ENCODE measurements at regions not wholly inside any gene's neighbourhood (a gene's known extent, or its start where the extent isn't known, plus 50 kb on each side); places are given as distances from the start of the nearest gene placed in this dataset.
A peak's percentile ranks its signal among the peaks of the same experiment; 100 is the strongest.

- no peak for TF ChIP-seq ZBTB43 (CRISPR knock-in tag; IDR thresholded peaks at IDR 0.05)
- no peak for TF ChIP-seq PREB (CRISPR knock-in tag; IDR thresholded peaks at IDR 0.05; ENCODE audit: borderline replicate concordance)
- TF ChIP-seq ETV6 (CRISPR knock-in tag; IDR thresholded peaks at IDR 0.05) = no peak
- no peak for TF ChIP-seq KAT7 (CRISPR knock-in tag; IDR thresholded peaks at IDR 0.05; ENCODE audit: borderline replicate concordance)
Observed at GRCh38 chr18:70462078-70462439, 173.2 kb downstream of the SOCS6 start (continued).

DNA sequence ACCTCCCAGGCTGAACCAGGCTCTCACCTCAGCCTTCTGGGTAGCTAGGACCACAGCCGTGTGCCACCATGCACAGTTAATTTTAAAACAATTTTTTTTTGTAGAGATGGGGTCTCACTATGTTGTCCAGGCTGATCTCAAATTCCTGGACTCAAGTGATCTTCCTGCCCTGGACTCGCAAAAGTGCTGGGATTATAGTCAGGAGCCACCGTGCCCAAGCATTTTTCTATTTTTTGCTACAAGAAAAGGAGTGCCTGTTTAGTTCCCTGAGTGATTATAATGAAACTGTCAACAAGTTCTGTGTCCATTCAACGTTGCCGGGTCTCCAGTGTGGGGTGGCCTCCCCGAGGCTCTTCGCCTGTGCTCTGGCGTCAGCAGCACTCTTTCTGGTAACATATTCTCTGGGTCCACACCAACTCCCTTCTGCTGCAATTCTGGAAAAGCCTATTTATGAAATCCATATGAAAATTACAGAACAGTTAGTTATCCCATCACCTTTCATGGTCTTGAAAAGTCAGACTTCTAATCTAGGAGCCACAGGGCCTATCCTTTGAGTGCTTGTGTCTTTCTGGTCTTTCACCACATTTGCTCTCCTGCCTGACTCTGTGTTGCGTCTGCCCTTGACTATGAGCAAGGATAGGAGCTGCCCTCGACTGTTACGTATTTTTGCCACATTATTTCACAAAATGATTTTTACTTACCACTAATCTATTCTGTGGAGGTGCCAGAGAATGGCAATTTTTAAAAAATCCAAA lies 172.7 kb downstream of the SOCS6 start:
- Mint-ChIP-seq H3K4me1 (peaks cover 7% of the 10 kb centered on the region), H3K9me3 (no peaks in the 10 kb centered on the region), H3K27ac (no peak overlapping the region), H3K4me3 (no peak overlapping the region), H3K27me3 (ENCODE audit: low read depth) (no peaks in the 10 kb centered on the region; the same call in 1 of the 2 replicates), H3K36me3 (no peaks in the 10 kb centered on the region)
- TF ChIP-seq ZNF121 (CRISPR knock-in tag; IDR thresholded peaks at IDR 0.05) (peak; percentile 50; the same call in 1 of the 2 replicates), PREB (CRISPR knock-in tag; IDR thresholded peaks at IDR 0.05; ENCODE audit: borderline replicate concordance) (no peak)
- DNase-seq (ENCODE audit: low spot score) = no peak
- ChIA-PET POLR2A (no interaction called here), CTCF (interaction anchor here (0.8 to 1.5 kb wide), 2 partner anchors 27 to 266 kb away, joined by 3 to 4 read pairs; no protein-coding TSS in a partner anchor)
- ATAC-seq = no peak

DNA sequence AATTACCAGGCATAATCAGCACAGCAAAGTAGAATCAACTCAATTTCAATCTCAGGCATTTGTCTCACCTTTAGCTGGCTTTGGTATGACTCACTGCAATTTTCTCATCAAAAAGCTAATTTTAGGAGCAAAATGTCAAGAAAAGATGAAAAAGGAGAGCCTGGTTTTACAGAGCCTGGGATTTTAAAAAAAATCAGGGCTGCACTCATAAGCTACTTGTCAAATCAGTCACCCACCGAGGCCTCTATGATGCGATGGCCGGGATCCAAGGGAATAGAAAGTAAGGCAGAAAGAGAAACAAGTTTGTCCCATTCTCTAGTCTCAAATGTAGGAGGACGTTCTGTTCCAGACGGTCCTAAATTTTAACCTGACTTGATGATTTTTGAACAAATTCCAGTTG lies 170.9 kb downstream of the SOCS6 start:
- TF ChIP-seq HMGA2 (CRISPR knock-in tag; IDR thresholded peaks at IDR 0.05) = no peak
- TF ChIP-seq ZBTB43 (CRISPR knock-in tag; IDR thresholded peaks at IDR 0.05) = no peak
- no peak for TF ChIP-seq E2F1 (CRISPR knock-in tag; IDR thresholded peaks at IDR 0.05)
- no peak for TF ChIP-seq ZNF512 (CRISPR knock-in tag; IDR thresholded peaks at IDR 0.05; ENCODE audit: borderline replicate concordance)
- no peak for TF ChIP-seq NFE2L1 (CRISPR knock-in tag; IDR thresholded peaks at IDR 0.05)
- TF ChIP-seq IRF2 (CRISPR knock-in tag; IDR thresholded peaks at IDR 0.05; ENCODE audit: borderline replicate concordance, low read depth) = no peak
- no peak for TF ChIP-seq PRRX2 (CRISPR knock-in tag; IDR thresholded peaks at IDR 0.05)
- TF ChIP-seq NR1H2 (CRISPR knock-in tag; IDR thresholded peaks at IDR 0.05) = no peak
- no peak for TF ChIP-seq CREM (CRISPR knock-in tag; IDR thresholded peaks at IDR 0.05)
- TF ChIP-seq ZNF671 (CRISPR knock-in tag; IDR thresholded peaks at IDR 0.05) = no peak
- TF ChIP-seq NR2C2 (CRISPR knock-in tag; IDR thresholded peaks at IDR 0.05) = no peak
- TF ChIP-seq FOXK1 (CRISPR knock-in tag; IDR thresholded peaks at IDR 0.05) = no peak
- TF ChIP-seq ERG (CRISPR knock-in tag; IDR thresholded peaks at IDR 0.05) = no peak
- no peak for TF ChIP-seq FOXP1 (CRISPR knock-in tag; IDR thresholded peaks at IDR 0.05; ENCODE audit: borderline replicate concordance)
- TF ChIP-seq, protein P1, sequence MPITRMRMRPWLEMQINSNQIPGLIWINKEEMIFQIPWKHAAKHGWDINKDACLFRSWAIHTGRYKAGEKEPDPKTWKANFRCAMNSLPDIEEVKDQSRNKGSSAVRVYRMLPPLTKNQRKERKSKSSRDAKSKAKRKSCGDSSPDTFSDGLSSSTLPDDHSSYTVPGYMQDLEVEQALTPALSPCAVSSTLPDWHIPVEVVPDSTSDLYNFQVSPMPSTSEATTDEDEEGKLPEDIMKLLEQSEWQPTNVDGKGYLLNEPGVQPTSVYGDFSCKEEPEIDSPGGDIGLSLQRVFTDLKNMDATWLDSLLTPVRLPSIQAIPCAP (CRISPR knock-in tag; IDR thresholded peaks at IDR 0.05) = no peak
- TF ChIP-seq ATF1 (CRISPR knock-in tag; IDR thresholded peaks at IDR 0.05) = no peak
- no peak for TF ChIP-seq MYBL2 (CRISPR knock-in tag; IDR thresholded peaks at IDR 0.05)
- H3K27ac Mint-ChIP-seq = no peak overlapping the region
- DNase-seq (ENCODE audit: low spot score) (no peak), ATAC-seq (no peak)
- no peaks in the 10 kb centered on the region for H3K9me3 Mint-ChIP-seq
- no peaks in the 10 kb centered on the region for H3K36me3 Mint-ChIP-seq
- H3K27me3 Mint-ChIP-seq (ENCODE audit: low read depth) = no peaks in the 10 kb centered on the region; the same call in 1 of the 2 replicates
- POLR2A ChIA-PET = interaction anchor here (0.6 kb wide), 1 partner anchor 804 kb away, joined by 3 read pairs; no protein-coding TSS in a partner anchor
- H3K4me3 Mint-ChIP-seq = no peak overlapping the region
- CTCF ChIA-PET = no interaction called here
- H3K4me1 Mint-ChIP-seq = peaks cover 13% of the 10 kb centered on the region
